ENCODE measurements at regions not wholly inside any gene's neighbourhood (a gene's known extent, or its start where the extent isn't known, plus 50 kb on each side); places are given as distances from the start of the nearest gene placed in this dataset.
A peak's percentile ranks its signal among the peaks of the same experiment; 100 is the strongest.

GRCh38 chr16:80120899-80121521 is 419.8 kb upstream of the DYNLRB2 start:
- no peak for DNase-seq (ENCODE audit: low spot score in 2 of 2)
- intact Hi-C loops (cut with DNase I; ENCODE audit: low total_unique reads), result loop anchor here (10.0 kb wide), 1 partner anchor 1196 kb away; no protein-coding TSS in a partner anchor
- TF ChIP-seq CTCF (IDR thresholded peaks at IDR 0.05), result no peak
- TF ChIP-seq POLR2A (IDR thresholded peaks at IDR 0.05), result no peak
- WGBS, 2 donors, result 37 to 44% methylated on average over 2 to 3 of the region's 3 CpGs
- no peak overlapping the region for H3K4me3 ChIP-seq (ENCODE audit: low read depth, poor library complexity, severe bottlenecking)

- no peak for DNase-seq (ENCODE audit: low spot score in 2 of 2)
- intact Hi-C loops (cut with DNase I; ENCODE audit: low total_unique reads), result no loop called here
- no peak for TF ChIP-seq CTCF (IDR thresholded peaks at IDR 0.05)
- TF ChIP-seq POLR2A (IDR thresholded peaks at IDR 0.05), result no peak
- no peak overlapping the region for H3K4me3 ChIP-seq (ENCODE audit: low read depth, poor library complexity, severe bottlenecking)
- 47 to 51% methylated on average over 4 of the region's 4 CpGs for WGBS, 2 donors
Measured at GRCh38 chr16:80117556-80118130, 423.1 kb upstream of the DYNLRB2 start.

- no peak overlapping the region for H3K4me3 ChIP-seq (ENCODE audit: low read depth, poor library complexity, severe bottlenecking)
- no peak for DNase-seq (ENCODE audit: low spot score in 2 of 2)
- TF ChIP-seq POLR2A (IDR thresholded peaks at IDR 0.05) (no peak), CTCF (IDR thresholded peaks at IDR 0.05) (no peak)
- intact Hi-C loops (cut with DNase I; ENCODE audit: low total_unique reads), result no loop called here
Measured at GRCh38 chr16:80116711-80117110, 424.1 kb upstream of the DYNLRB2 start.

DNA sequence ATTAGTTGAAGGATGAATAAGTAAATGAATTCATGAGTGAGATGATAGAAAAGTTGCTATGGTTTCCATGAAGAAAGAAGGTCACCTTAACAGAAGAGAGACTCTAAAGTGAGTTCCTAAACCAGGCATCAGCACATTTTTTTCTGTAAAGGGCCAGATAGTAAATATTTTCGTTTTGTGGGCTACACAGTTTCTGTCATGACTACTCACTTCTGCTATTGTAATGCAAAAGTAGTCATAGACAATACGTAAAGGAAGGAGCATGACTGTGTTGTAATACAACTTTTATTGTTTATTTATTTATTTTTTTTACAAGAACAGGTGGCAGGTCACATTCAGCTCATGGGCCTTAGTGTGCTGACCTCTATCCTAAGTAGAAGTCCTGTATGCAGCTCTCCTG is 426.1 kb upstream of the DYNLRB2 start:
- WGBS, 2 donors, result 38 to 61% methylated on average over 2 of the region's 2 CpGs
- no peak for DNase-seq (ENCODE audit: low spot score in 2 of 2)
- intact Hi-C loops (cut with DNase I; ENCODE audit: low total_unique reads), result no loop called here
- no peak overlapping the region for H3K4me3 ChIP-seq (ENCODE audit: low read depth, poor library complexity, severe bottlenecking)
- TF ChIP-seq CTCF (IDR thresholded peaks at IDR 0.05), result no peak
- no peak for TF ChIP-seq POLR2A (IDR thresholded peaks at IDR 0.05)

DNA sequence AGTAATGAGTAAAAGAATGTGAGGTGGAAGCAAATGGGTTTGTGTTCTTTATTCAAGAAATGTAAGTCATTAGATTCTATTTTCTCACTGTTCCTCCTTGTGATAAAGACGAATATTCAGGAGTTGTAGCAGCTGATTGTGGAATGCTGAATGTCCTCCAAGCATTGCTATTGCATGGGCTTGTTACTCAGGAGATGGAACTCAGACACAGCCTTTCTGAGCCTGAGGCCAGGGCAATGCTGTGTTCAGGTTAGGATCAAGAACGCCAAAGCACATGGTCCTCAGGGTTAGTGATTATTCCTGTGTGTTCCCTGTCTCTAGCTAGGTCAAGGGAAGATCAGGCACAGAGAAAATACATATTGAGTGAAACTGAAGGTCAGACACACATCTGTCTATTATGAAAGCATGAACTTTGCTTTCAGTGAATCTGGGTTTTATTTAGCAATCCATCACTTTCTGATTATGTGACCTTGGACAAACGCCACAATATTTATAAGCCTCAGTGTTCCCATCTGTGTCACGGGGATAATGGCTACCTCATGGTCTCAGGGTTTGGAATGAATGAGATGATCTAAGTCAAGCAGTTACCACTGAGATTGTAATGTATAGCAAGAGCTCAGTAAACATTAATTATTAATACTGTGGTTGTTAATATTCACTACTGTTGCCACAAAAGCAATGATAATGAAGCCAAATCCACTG is 426.8 kb upstream of the DYNLRB2 start:
- intact Hi-C loops (cut with DNase I; ENCODE audit: low total_unique reads), result no loop called here
- peak in 1 of 2 donors; percentile 32 for DNase-seq (ENCODE audit: low spot score in 2 of 2)
- WGBS, 2 donors, result 35 to 36% methylated on average over 4 of the region's 4 CpGs
- TF ChIP-seq POLR2A (IDR thresholded peaks at IDR 0.05) (no peak), CTCF (IDR thresholded peaks at IDR 0.05) (no peak)
- no peak overlapping the region for H3K4me3 ChIP-seq (ENCODE audit: low read depth, poor library complexity, severe bottlenecking)

Data from lower leg skin (tissue), 4 donors.